Neuronal stem cell (in vitro differentiated cells): ENCODE measurements at regions not wholly inside any gene's neighbourhood (a gene's known extent, or its start where the extent isn't known, plus 50 kb on each side); places are given as distances from the start of the nearest gene placed in this dataset.
A peak's percentile ranks its signal among the peaks of the same experiment; 100 is the strongest.

ENCODE experiments used
- DNase-seq: peaks from one replicate; pipeline ENCODE4 v3.0.0-alpha.2; 2013; ENCODE audit warnings: low spot score
- H2AFZ ChIP-seq: one replicate; pipeline ENCODE4 v1.6.1; 2013; ENCODE audit warnings: mild to moderate bottlenecking, low read length, inconsistent platforms
- H2AK5ac ChIP-seq: 2 replicates; pipeline ENCODE4 v1.6.1; 2013; ENCODE audit warnings: low read depth, mild to moderate bottlenecking, inconsistent platforms, low read length, moderate library complexity, mixed read lengths
- H2BK120ac ChIP-seq: 2 replicates; pipeline ENCODE4 v1.6.1; 2013; ENCODE audit warnings: low read depth, mild to moderate bottlenecking, inconsistent platforms, low read length, moderate library complexity, mixed read lengths
- H2BK12ac ChIP-seq: one replicate; pipeline ENCODE4 v1.6.1; 2013; ENCODE audit warnings: low read length, inconsistent platforms
- H2BK15ac ChIP-seq: 2 replicates; pipeline ENCODE4 v1.6.1; 2013; ENCODE audit warnings: mild to moderate bottlenecking, low read length, inconsistent platforms, mixed read lengths
- H2BK5ac ChIP-seq: one replicate; pipeline ENCODE4 v1.6.1; 2013; ENCODE audit warnings: inconsistent platforms, mild to moderate bottlenecking, low read length, moderate library complexity
- H3K14ac ChIP-seq: one replicate; pipeline ENCODE4 v1.6.1; 2013; ENCODE audit warnings: low read length, inconsistent platforms
- H3K18ac ChIP-seq: 2 replicates; pipeline ENCODE4 v1.6.1; 2013; ENCODE audit warnings: low read length, inconsistent platforms
- H3K23ac ChIP-seq: 2 replicates; pipeline ENCODE4 v1.6.1; 2013; ENCODE audit warnings: low read depth, mild to moderate bottlenecking, mixed read lengths, low read length, inconsistent platforms; ENCODE audit not compliant: poor library complexity
- H3K27ac ChIP-seq: replicated peaks from 3 replicates; pipeline ENCODE4 v1.5.1; 2013; ENCODE audit warnings: low read length, inconsistent platforms
- H3K27me3 ChIP-seq, 3 experiments: 2 replicates each; pipeline ENCODE4 v1.6.1; 2013; ENCODE audit warnings: low read length in 3 of 3, mild to moderate bottlenecking in 2 of 3, inconsistent platforms in 1 of 3, low read depth in 1 of 3, mixed read lengths in 1 of 3, moderate library complexity in 1 of 3; ENCODE audit not compliant: control insufficient read depth in 3 of 3, insufficient read depth in 3 of 3
- H3K36me3 ChIP-seq, 2 donors: replicated peaks in 1 of 2; 2 replicates each; pipeline ENCODE4 v1.6.1; 2013; ENCODE audit warnings: low read length in 2 of 2; ENCODE audit not compliant: control insufficient read depth in 2 of 2, insufficient read depth in 2 of 2
- H3K4ac ChIP-seq: 2 replicates; pipeline ENCODE4 v1.6.1; 2013; ENCODE audit warnings: inconsistent platforms, mild to moderate bottlenecking, low read length, moderate library complexity
- H3K4me1 ChIP-seq, 2 donors: 1 replicate in 1 of 2; 2 replicates in 1 of 2; pipeline ENCODE4 v1.6.1; 2013; ENCODE audit warnings: low read length in 2 of 2, low read depth in 1 of 2; ENCODE audit not compliant: control insufficient read depth in 2 of 2, insufficient read depth in 1 of 2
- H3K4me2 ChIP-seq: one replicate; pipeline ENCODE4 v1.6.1; 2013; ENCODE audit warnings: mild to moderate bottlenecking, low read length, inconsistent platforms; ENCODE audit not compliant: insufficient read depth, poor library complexity, severe bottlenecking
- H3K4me3 ChIP-seq, 2 donors: 2 replicates each; pipeline ENCODE4 v1.5.1; 2013; ENCODE audit warnings: low read length in 2 of 2, mild to moderate bottlenecking in 2 of 2, inconsistent platforms in 1 of 2, moderate library complexity in 1 of 2
- H3K79me1 ChIP-seq: one replicate; pipeline ENCODE4 v1.6.1; 2013; ENCODE audit warnings: low read depth, mild to moderate bottlenecking, inconsistent platforms, low read length, moderate library complexity
- H3K9ac ChIP-seq: one replicate; pipeline ENCODE4 v1.6.1; 2013; ENCODE audit warnings: mild to moderate bottlenecking, low read depth, low read length, inconsistent platforms; ENCODE audit not compliant: poor library complexity
- H3K9me3 ChIP-seq, 2 donors: replicated peaks in 1 of 2; 2 replicates each; pipeline versions ENCODE3 to v1.6.1; 2013; ENCODE audit warnings: low read length in 2 of 2, mild to moderate bottlenecking in 2 of 2, inconsistent platforms in 1 of 2, low read depth in 1 of 2, mixed read lengths in 1 of 2, moderate library complexity in 1 of 2; ENCODE audit not compliant: control insufficient read depth in 2 of 2, insufficient read depth in 1 of 2
- H4K8ac ChIP-seq: one replicate; pipeline ENCODE4 v1.6.1; 2013; ENCODE audit warnings: low read depth, mild to moderate bottlenecking, inconsistent platforms, low read length, moderate library complexity
- H4K91ac ChIP-seq: one replicate; pipeline ENCODE4 v1.6.1; 2013; ENCODE audit warnings: low read length, low read depth, mild to moderate bottlenecking, inconsistent platforms; ENCODE audit not compliant: poor library complexity
- WGBS, 2 donors: extraction: QIAGEN DNeasy Blood & Tissue Kit; methylation state at CpG; one replicate each; pipeline ENCODE4 v1.1.7; 2013; ENCODE audit warnings: missing lambda C conversion rate in 2 of 2, mixed read lengths in 1 of 2; ENCODE audit not compliant: insufficient read length in 2 of 2, insufficient replicate concordance in 1 of 2; ENCODE audit errors: extremely low coverage in 2 of 2; 5-methylcytosine and 5-hydroxymethylcytosine counted together

DNA sequence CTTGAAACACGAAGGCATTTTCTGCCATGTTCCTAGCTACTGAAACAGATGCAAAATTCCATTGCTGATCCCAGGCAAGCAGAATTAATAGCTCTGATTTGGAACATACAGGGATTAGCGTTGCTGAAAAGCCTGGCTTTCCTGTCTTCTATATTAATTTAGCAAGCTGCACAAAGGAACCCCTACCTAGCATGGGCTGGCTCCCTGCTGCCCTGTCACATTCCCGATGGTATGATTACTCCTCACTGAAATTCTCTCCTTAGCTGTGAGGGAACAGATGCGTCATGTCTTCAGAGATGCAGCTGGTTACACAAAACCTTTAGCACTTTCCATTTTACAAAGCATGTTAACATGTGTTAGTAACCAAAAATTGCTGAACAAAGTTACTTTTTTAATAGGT lies 878.9 kb downstream of the TYW1 start:
- no peak overlapping the region for H4K91ac ChIP-seq
- no peaks in the 10 kb centered on the region for H3K4me1 ChIP-seq
- no peak overlapping the region for H3K4me3 ChIP-seq
- H2AFZ ChIP-seq = no peak overlapping the region
- no peak overlapping the region for H2BK15ac ChIP-seq
- no peak overlapping the region for H2AK5ac ChIP-seq
- H3K9ac ChIP-seq = no peak overlapping the region
- no peak overlapping the region for H2BK12ac ChIP-seq
- H3K9me3 ChIP-seq = no peaks in the 10 kb centered on the region
- H3K27ac ChIP-seq = no peak overlapping the region
- no peak overlapping the region for H3K23ac ChIP-seq
- no CpG with 5 or more reads among the region's 4 CpGs for WGBS, 2 donors
- H3K36me3 ChIP-seq = no peaks in the 10 kb centered on the region
- no peak overlapping the region for H3K4ac ChIP-seq
- no peaks in the 10 kb centered on the region for H3K27me3 ChIP-seq
- H3K79me1 ChIP-seq = no peaks in the 10 kb centered on the region
- H3K4me2 ChIP-seq = no peak overlapping the region
- no peak for DNase-seq
- H3K14ac ChIP-seq = no peak overlapping the region
- no peak overlapping the region for H3K18ac ChIP-seq
- H2BK120ac ChIP-seq = no peak overlapping the region
- no peak overlapping the region for H2BK5ac ChIP-seq
- no peak overlapping the region for H4K8ac ChIP-seq

DNA sequence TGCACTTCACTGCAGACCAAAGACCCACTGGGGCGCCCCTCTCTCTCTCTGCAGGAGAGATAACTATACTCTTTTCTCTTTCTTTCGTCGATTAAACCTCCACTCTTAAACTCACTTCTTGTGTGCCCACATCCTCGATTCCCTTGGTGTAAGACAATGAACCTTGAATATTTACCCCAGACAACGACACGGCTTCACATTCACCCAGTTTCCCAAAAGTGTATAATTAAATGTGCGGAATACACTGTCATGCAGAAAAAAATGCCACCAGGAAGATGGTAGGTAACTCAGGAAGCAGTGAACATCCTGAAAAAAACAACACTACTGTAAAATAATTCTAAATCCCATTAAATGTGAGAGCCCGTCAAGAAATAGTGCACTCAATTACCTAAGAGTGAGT lies 882.2 kb downstream of the TYW1 start:
- Histone ChIP-seq H3K4me1 (no peaks in the 10 kb centered on the region), H2AK5ac (no peak overlapping the region), H2BK120ac (no peak overlapping the region), H3K4me3 (no peak overlapping the region), H2BK15ac (no peak overlapping the region), H3K4me2 (no peak overlapping the region), H3K27ac (no peak overlapping the region), H3K4ac (no peak overlapping the region), H4K91ac (no peak overlapping the region), H3K36me3 (no peaks in the 10 kb centered on the region), H3K79me1 (no peaks in the 10 kb centered on the region), H3K18ac (no peak overlapping the region), H3K14ac (no peak overlapping the region), H2AFZ (no peak overlapping the region), H3K23ac (no peak overlapping the region), H2BK12ac (no peak overlapping the region), H3K27me3 (no peaks in the 10 kb centered on the region), H4K8ac (no peak overlapping the region), H3K9me3 (no peaks in the 10 kb centered on the region), H2BK5ac (no peak overlapping the region), H3K9ac (no peak overlapping the region)
- no peak for DNase-seq
- no CpG with 5 or more reads among the region's 8 CpGs for WGBS, 2 donors

DNA sequence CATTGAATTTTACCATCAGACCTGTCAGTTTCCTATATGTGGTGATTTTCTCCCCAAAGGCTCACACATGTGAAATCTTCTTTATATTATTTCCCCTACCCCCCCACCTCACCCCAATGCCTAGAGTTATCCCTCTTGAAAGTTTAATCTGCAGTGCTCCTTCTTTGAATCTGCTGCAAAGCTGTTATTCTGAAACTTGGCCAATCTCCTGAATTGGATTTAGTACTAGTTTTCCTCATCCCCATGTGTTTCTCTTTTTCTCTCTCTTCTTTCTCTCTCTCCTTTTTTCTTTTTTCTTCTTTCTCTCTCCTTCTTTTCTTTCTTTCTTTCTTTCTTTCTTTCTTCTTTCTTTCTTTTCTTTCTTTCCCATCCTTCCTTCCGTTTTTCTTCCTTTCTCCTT lies 886.2 kb downstream of the TYW1 start:
- Histone ChIP-seq H3K27ac (no peak overlapping the region), H2BK120ac (no peak overlapping the region), H3K27me3 (no peaks in the 10 kb centered on the region), H2BK12ac (no peak overlapping the region), H3K79me1 (no peaks in the 10 kb centered on the region), H3K9ac (no peak overlapping the region), H3K4me3 (no peak overlapping the region), H3K4ac (no peak overlapping the region), H4K8ac (no peak overlapping the region), H3K14ac (no peak overlapping the region), H3K9me3 (peaks cover 0 to 2% of the 10 kb centered on the region in 2 donors), H3K36me3 (no peaks in the 10 kb centered on the region), H3K4me2 (no peak overlapping the region), H3K4me1 (no peaks in the 10 kb centered on the region), H2AFZ (no peak overlapping the region), H3K23ac (no peak overlapping the region), H2BK5ac (no peak overlapping the region), H3K18ac (no peak overlapping the region), H2BK15ac (no peak overlapping the region), H2AK5ac (no peak overlapping the region), H4K91ac (no peak overlapping the region)
- WGBS, 2 donors = no CpG with 5 or more reads among the region's 1 CpG
- no peak for DNase-seq

DNA sequence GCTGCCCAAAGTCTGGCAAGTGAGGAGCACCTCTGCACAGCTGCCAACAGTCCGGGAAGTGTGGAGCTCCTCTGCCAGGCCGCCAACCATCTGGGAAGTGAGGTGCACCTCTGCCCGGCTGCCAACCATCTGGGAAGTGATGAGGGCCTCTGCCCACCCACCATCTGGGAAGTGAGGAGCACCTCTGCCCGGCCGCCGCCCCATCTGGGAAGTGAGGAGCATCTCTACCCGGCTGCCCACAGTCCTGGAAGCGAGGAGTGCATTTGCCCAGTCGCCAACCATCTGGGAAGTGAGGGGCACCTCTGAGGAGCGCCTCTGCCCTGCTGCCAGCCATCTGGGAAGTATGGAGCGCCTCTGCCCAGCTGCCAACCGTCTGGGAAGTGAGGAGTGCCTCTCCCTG lies 893.7 kb downstream of the TYW1 start:
- H3K27ac ChIP-seq = no peak overlapping the region
- no CpG with 5 or more reads among the region's 12 CpGs for WGBS, 2 donors
- no peaks in the 10 kb centered on the region for H3K79me1 ChIP-seq
- no peaks in the 10 kb centered on the region for H3K4me1 ChIP-seq
- H3K4ac ChIP-seq = no peak overlapping the region
- no peak overlapping the region for H4K8ac ChIP-seq
- no peaks in the 10 kb centered on the region for H3K27me3 ChIP-seq
- peaks cover 0 to 9% of the 10 kb centered on the region in 2 donors for H3K9me3 ChIP-seq
- H4K91ac ChIP-seq = no peak overlapping the region
- no peaks in the 10 kb centered on the region for H3K36me3 ChIP-seq
- no peak overlapping the region for H3K9ac ChIP-seq
- H3K18ac ChIP-seq = no peak overlapping the region
- peak overlapping the region; percentile 75 for H2BK5ac ChIP-seq
- H3K4me2 ChIP-seq = no peak overlapping the region
- H2BK15ac ChIP-seq = no peak overlapping the region
- H3K4me3 ChIP-seq = no peak overlapping the region
- no peak overlapping the region for H2BK120ac ChIP-seq
- no peak overlapping the region for H2AK5ac ChIP-seq
- no peak overlapping the region for H2BK12ac ChIP-seq
- no peak for DNase-seq
- H2AFZ ChIP-seq = no peak overlapping the region
- no peak overlapping the region for H3K23ac ChIP-seq
- no peak overlapping the region for H3K14ac ChIP-seq
